A673 (cell line): ENCODE measurements at regions not wholly inside any gene's neighbourhood (a gene's known extent, or its start where the extent isn't known, plus 50 kb on each side); places are given as distances from the start of the nearest gene placed in this dataset.

Experiments
- BruUV-seq: library from RNA; stranded (reverse); fragments of 400-500 nt; replicated peaks from 2 replicates; lab custom pipeline; 2021; lab: Mats Ljungman, UMichigan
- CTCF ChIA-PET: fragments of 300-600 bp; sonication (Branson Sonifier 250); formaldehyde crosslinking; loops from one replicate; lab custom pipeline; 2022; ENCODE audit warnings: antibody characterized with exemption; lab: Charles Lee
- POLR2A ChIA-PET: fragments of 300-600 bp; sonication (Branson Sonifier 250); formaldehyde crosslinking; loops from one replicate; lab custom pipeline; 2022; ENCODE audit warnings: antibody characterized with exemption; ENCODE audit not compliant: low non-redundant PET; lab: Charles Lee
- DNase-seq: peaks from one replicate; pipeline ENCODE4 v3.0.0-alpha.2; 2015; ENCODE audit warnings: low spot score
- H3K27ac ChIP-seq: fragments of 200-600 bp; sonication (generic); 2 replicates; pipeline ENCODE4 v1.5.1; 2016; ENCODE audit warnings: mixed run types, low read depth, mild to moderate bottlenecking, mixed read lengths, antibody characterized with exemption, low read length; ENCODE audit not compliant: poor library complexity, severe bottlenecking
- H3K27me3 ChIP-seq: fragments of 200-600 bp; sonication (generic); replicated peaks from 2 replicates; pipeline ENCODE4 v1.6.1; 2017; ENCODE audit warnings: mixed run types, low read depth, mild to moderate bottlenecking, mixed read lengths, antibody characterized with exemption, low read length; ENCODE audit not compliant: insufficient read depth, poor library complexity
- H3K36me3 ChIP-seq: fragments of 200-600 bp; sonication (generic); 2 replicates; pipeline ENCODE4 v1.6.1; 2016; ENCODE audit warnings: mixed run types, mild to moderate bottlenecking, mixed read lengths, antibody characterized with exemption, low read length; ENCODE audit not compliant: insufficient read depth, poor library complexity, severe bottlenecking
- H3K4me1 ChIP-seq: fragments of 200-600 bp; sonication (generic); 2 replicates; pipeline ENCODE4 v1.6.1; 2017; ENCODE audit warnings: mixed run types, mild to moderate bottlenecking, mixed read lengths, antibody characterized with exemption, low read length; ENCODE audit not compliant: insufficient read depth, poor library complexity, severe bottlenecking
- H3K4me3 ChIP-seq: fragments of 200-600 bp; sonication (generic); 2 replicates; pipeline ENCODE4 v1.5.1; 2016; ENCODE audit warnings: low read depth, mixed run types, mild to moderate bottlenecking, mixed read lengths, low read length; ENCODE audit not compliant: poor library complexity, severe bottlenecking
- H3K9me3 ChIP-seq: fragments of 200-600 bp; sonication (generic); 2 replicates; pipeline ENCODE4 v1.6.1; 2016; ENCODE audit warnings: mixed run types, low read depth, mild to moderate bottlenecking, mixed read lengths, antibody characterized with exemption, low read length; ENCODE audit not compliant: poor library complexity, severe bottlenecking
- EZH2 ChIP-seq: fragments of 200-600 bp; sonication (generic); IDR thresholded peaks from 2 replicates; pipeline ENCODE4 v1.6.1; 2017; ENCODE audit warnings: borderline replicate concordance, low read depth, mild to moderate bottlenecking, mixed read lengths, antibody characterized with exemption, low read length; ENCODE audit not compliant: poor library complexity, severe bottlenecking
- intact Hi-C: fragments of 100-400 bp; cut with micrococcal nuclease; formaldehyde crosslinking; loops from one replicate; pipeline ENCODE4 v1.10.0; 2022; ENCODE audit not compliant: unreplicated experiment
- TF ChIP-seq, protein P1 (sequence below): fragments of 300-800, 200-600 bp; sonication (generic); conservative IDR thresholded peaks from 2 replicates; pipeline ENCODE4 v1.5.1; 2017; ENCODE audit warnings: low read depth, mild to moderate bottlenecking, antibody characterized with exemption, low read length, moderate library complexity, mixed read lengths

DNA sequence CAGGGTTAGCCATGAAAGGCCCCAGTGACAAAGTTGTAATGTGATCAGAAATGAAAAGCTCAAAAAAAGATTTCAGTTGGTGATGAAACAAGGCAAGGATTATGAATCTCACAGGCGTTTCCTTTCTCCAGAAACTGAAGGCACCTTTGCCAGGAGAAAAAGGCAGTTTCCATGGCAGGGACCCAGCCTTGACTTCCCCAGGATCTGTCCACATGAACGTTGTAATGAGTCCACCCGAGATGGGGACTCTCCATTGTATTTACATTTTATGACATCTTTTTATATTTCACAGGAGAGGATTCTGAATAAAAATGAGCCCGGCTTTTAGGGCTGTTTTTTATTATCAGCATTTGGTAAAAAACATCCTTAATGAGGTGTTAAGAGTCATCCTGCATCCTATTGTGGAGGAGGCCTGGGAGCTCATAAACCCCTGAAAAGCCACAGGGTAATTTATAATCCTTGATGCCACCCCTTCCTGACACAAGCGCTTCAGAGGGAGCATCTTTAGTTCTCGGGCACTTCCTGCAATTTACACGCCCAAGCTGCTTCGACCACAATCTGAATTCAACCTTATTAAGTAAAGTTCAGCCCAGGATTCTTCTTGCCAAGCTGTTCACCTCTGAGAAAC is 74.1 kb upstream of the SALL4 start:
- POLR2A ChIA-PET, result interaction anchor here (0.6 kb wide), 1 partner anchor 14 kb away, joined by 12 read pairs; no protein-coding TSS in a partner anchor
- intact Hi-C loops, result no loop called here

DNA sequence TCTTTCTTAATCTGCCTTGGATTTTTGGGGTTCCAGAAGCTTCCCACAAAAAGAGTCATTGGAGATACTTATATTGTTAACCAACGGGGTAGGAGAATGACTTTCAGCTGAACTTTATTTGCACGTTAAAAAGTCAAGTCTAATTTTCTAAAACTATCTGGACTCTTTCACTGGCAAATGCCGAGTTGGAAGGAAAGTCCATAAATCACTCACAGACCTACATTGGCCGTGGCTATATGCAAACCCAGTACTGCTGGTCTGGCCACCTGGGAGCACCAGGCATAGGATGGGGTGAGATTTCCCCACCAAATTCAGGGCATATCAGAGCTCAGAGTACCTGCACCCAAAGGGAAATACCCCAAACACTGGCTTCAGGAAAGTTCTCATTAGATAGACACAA is 71.3 kb upstream of the SALL4 start:
- CTCF ChIA-PET, result no interaction called here
- Histone ChIP-seq H3K4me3 (no peak overlapping the region), H3K27me3 (no peaks in the 10 kb centered on the region), H3K9me3 (no peaks in the 10 kb centered on the region), H3K27ac (no peak overlapping the region), H3K36me3 (no peaks in the 10 kb centered on the region), H3K4me1 (peaks cover 14% of the 10 kb centered on the region)
- TF ChIP-seq EZH2, result no peak
- TF ChIP-seq, protein P1, sequence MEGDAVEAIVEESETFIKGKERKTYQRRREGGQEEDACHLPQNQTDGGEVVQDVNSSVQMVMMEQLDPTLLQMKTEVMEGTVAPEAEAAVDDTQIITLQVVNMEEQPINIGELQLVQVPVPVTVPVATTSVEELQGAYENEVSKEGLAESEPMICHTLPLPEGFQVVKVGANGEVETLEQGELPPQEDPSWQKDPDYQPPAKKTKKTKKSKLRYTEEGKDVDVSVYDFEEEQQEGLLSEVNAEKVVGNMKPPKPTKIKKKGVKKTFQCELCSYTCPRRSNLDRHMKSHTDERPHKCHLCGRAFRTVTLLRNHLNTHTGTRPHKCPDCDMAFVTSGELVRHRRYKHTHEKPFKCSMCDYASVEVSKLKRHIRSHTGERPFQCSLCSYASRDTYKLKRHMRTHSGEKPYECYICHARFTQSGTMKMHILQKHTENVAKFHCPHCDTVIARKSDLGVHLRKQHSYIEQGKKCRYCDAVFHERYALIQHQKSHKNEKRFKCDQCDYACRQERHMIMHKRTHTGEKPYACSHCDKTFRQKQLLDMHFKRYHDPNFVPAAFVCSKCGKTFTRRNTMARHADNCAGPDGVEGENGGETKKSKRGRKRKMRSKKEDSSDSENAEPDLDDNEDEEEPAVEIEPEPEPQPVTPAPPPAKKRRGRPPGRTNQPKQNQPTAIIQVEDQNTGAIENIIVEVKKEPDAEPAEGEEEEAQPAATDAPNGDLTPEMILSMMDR, result no peak
- intact Hi-C loops, result no loop called here
- POLR2A ChIA-PET, result no interaction called here
- no TSS peak for BruUV-seq
- no peak for DNase-seq

More for the DNA sequence above, 74.1 kb upstream of the SALL4 start:
- Histone ChIP-seq H3K4me1 (peaks cover 14% of the 10 kb centered on the region), H3K27me3 (no peaks in the 10 kb centered on the region), H3K27ac (peak overlapping the region; percentile 60), H3K36me3 (no peaks in the 10 kb centered on the region), H3K4me3 (no peak overlapping the region), H3K9me3 (no peaks in the 10 kb centered on the region)
- CTCF ChIA-PET, result no interaction called here
- BruUV-seq, result no TSS peak
- TF ChIP-seq, protein P1, result no peak
- no peak for TF ChIP-seq EZH2
- DNase-seq, result peak; percentile 77

DNA sequence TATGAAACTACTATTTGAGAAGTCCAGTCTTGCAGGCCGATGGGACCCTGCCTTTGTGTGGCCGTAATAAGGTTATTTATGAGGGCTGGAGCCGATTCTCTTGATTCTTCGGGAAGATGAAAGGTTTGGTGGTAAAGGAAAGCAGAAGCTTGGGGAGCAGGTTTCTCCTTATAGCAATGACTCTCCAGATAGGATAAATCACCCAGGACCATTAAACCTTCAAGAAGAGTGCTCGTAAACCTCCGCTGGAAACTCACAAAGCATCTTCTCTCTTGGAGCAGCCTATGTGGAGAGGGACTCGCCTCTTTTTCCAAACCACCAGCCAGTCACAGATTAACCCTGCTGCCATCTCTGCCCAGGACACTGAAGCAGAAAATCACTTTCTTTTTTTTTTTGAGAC is 69.6 kb upstream of the SALL4 start:
- ChIA-PET POLR2A (no interaction called here), CTCF (no interaction called here)
- H3K4me1 ChIP-seq, result peaks cover 10% of the 10 kb centered on the region
- H3K27me3 ChIP-seq, result no peaks in the 10 kb centered on the region
- intact Hi-C loops, result no loop called here
- no peaks in the 10 kb centered on the region for H3K36me3 ChIP-seq
- H3K9me3 ChIP-seq, result no peaks in the 10 kb centered on the region
- BruUV-seq, result no TSS peak
- no peak for TF ChIP-seq EZH2
- TF ChIP-seq, protein P1, result no peak
- H3K27ac ChIP-seq, result no peak overlapping the region
- no peak overlapping the region for H3K4me3 ChIP-seq
- peak; percentile 33 for DNase-seq
